Peyer's patch (tissue), 4 donors: ENCODE measurements at regions not wholly inside any gene's neighbourhood (a gene's known extent, or its start where the extent isn't known, plus 50 kb on each side); places are given as distances from the start of the nearest gene placed in this dataset.
"Not testable (repeated sequence)": the region's sequence is repeated elsewhere in the genome, so short reads cannot be mapped to it uniquely, and the experiment has no call there.

ENCODE experiments used
- DNase-seq, 3 donors: peaks; one replicate each; pipeline ENCODE4 v3.0.0-alpha.2; 2017 to 2019
- H3K27ac ChIP-seq, 4 donors: fragments of 200-600 bp; sonication (generic); one replicate each; pipeline ENCODE4 v1.5.1; 2016 to 2019
- H3K27me3 ChIP-seq, 2 donors: fragments of 200-600 bp; sonication (generic); one replicate each; pipeline ENCODE4 v1.5.1; 2019
- H3K36me3 ChIP-seq, 3 donors: fragments of 200-600 bp; sonication (generic); one replicate each; pipeline ENCODE4 v1.5.1; 2016 to 2019
- H3K4me1 ChIP-seq, 4 donors: fragments of 200-600 bp; sonication (generic); one replicate each; pipeline ENCODE4 v1.5.1; 2016 to 2019
- H3K4me3 ChIP-seq, 4 donors: fragments of 200-600 bp; sonication (generic); 1 replicate in 3 of 4; 2 replicates in 1 of 4; pipeline ENCODE4 v1.5.1; 2016 to 2019; ENCODE audit warnings: mild to moderate bottlenecking in 1 of 4
- H3K9me3 ChIP-seq, 4 donors: fragments of 200-600 bp; sonication (generic); one replicate each; pipeline ENCODE4 v1.5.1; 2016 to 2019; ENCODE audit warnings: mild to moderate bottlenecking in 1 of 4
- POLR2A ChIP-seq, 2 donors: fragments of 450-650 bp; IDR thresholded peaks; one replicate each; pipeline ENCODE4 v1.5.1; 2017; ENCODE audit warnings: antibody characterized with exemption in 2 of 2, mild to moderate bottlenecking in 2 of 2, moderate library complexity in 2 of 2
- TF ChIP-seq, protein P1 (sequence below), 6 experiments: fragments of 450-650 bp in 4 of 6; fragments of 200-600 bp in 2 of 6; sonication (generic) in 1 of 6; IDR thresholded peaks; one replicate each; pipeline ENCODE4 v1.5.1; 2017 to 2019; ENCODE audit warnings: antibody characterized with exemption in 6 of 6, mild to moderate bottlenecking in 3 of 6, moderate library complexity in 1 of 6

DNA sequence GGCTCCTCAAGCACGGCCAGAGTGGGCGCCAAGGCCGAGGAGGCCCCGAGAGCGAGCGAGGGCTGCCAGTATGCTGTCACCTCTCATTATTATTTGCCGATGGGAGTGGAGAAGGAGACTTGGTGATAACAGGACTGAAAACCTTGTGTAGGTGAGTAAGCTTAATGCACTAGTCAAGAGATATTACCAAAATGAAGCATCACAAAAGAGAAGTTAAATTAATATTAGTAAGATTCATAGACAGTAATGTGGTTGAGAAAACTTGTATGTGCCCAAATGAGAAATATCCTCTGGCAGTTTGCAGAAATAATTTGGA lies 204.5 kb upstream of the SLITRK1 start:
- Histone ChIP-seq H3K4me3 (no peak overlapping the region), H3K27ac (no peak overlapping the region), H3K27me3 (no peaks in the 10 kb centered on the region), H3K36me3 (no peaks in the 10 kb centered on the region), H3K9me3 (peaks cover 0 to 5% (median 0%) of the 10 kb centered on the region in 4 donors), H3K4me1 (no peaks in the 10 kb centered on the region)
- no peak for DNase-seq
- TF ChIP-seq POLR2A (IDR thresholded peaks at IDR 0.05) = no peak
- TF ChIP-seq, protein P1, sequence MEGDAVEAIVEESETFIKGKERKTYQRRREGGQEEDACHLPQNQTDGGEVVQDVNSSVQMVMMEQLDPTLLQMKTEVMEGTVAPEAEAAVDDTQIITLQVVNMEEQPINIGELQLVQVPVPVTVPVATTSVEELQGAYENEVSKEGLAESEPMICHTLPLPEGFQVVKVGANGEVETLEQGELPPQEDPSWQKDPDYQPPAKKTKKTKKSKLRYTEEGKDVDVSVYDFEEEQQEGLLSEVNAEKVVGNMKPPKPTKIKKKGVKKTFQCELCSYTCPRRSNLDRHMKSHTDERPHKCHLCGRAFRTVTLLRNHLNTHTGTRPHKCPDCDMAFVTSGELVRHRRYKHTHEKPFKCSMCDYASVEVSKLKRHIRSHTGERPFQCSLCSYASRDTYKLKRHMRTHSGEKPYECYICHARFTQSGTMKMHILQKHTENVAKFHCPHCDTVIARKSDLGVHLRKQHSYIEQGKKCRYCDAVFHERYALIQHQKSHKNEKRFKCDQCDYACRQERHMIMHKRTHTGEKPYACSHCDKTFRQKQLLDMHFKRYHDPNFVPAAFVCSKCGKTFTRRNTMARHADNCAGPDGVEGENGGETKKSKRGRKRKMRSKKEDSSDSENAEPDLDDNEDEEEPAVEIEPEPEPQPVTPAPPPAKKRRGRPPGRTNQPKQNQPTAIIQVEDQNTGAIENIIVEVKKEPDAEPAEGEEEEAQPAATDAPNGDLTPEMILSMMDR (IDR thresholded peaks at IDR 0.05) = no peak

DNA sequence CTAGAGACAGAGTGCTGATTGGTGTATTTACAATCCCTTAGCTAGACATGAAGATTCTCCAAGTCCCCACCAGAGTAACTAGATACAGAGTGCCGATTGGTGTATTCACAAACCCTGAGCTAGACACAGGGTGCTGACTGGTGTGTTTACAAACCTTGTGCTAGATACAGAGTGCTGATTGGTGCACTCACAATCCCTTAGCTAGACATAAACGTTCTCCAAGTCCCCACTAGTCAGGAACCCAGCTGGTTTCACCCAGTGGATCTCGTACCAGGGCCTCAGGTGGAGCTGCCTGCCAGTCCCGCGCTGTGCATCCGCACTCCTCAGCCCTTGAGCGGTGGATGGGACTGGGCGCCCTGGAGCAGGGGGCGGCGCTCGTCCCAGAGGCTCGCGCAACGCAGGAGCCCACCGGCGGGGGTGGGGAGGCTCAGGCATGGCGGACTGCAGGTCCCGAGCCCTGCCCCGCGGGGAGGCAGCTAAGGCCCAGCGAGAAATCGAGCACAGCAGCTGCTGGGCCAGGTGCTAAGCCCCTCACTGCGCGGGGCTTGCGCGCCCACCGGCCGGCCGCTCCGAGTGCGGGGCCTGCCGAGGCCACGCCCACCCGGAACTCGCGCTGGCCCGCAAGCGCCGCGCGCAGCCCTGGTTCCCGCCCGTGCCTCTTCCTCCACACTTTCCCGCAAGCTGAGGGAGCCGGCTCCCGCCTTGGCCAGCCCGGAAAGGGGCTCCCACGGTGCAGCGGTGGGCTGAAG lies 204.0 kb upstream of the SLITRK1 start:
- not testable (repeated sequence) for H3K4me3 ChIP-seq, H3K36me3 ChIP-seq, DNase-seq, H3K27ac ChIP-seq, H3K27me3 ChIP-seq, H3K4me1 ChIP-seq, H3K9me3 ChIP-seq

DNA sequence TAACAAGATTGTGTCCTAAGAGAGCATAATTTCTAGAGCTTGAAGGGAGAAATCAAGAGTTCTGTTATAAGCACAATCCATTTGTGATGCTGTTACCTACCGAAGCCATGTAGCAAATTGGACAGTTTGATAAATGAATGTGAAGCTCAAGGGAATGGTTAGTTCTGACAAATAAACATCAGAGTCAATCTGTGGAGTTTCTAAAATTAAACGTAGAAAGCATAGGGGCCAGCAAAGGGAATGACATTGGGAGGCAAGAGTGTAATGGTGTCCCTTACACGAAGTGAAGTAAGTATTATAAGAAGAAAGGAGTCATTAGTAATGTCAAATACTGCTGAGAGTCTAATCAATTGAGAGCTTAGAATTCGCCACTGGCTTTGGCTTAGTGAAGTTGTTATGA lies 200.2 kb upstream of the SLITRK1 start:
- no peak overlapping the region for H3K27ac ChIP-seq
- no peak for DNase-seq
- H3K36me3 ChIP-seq = no peaks in the 10 kb centered on the region
- no peak for TF ChIP-seq POLR2A (IDR thresholded peaks at IDR 0.05)
- TF ChIP-seq, protein P1 (IDR thresholded peaks at IDR 0.05) = no peak
- peaks cover 0 to 5% (median 0%) of the 10 kb centered on the region in 4 donors for H3K9me3 ChIP-seq
- H3K27me3 ChIP-seq = no peaks in the 10 kb centered on the region
- H3K4me1 ChIP-seq = no peaks in the 10 kb centered on the region
- no peak overlapping the region for H3K4me3 ChIP-seq

DNA sequence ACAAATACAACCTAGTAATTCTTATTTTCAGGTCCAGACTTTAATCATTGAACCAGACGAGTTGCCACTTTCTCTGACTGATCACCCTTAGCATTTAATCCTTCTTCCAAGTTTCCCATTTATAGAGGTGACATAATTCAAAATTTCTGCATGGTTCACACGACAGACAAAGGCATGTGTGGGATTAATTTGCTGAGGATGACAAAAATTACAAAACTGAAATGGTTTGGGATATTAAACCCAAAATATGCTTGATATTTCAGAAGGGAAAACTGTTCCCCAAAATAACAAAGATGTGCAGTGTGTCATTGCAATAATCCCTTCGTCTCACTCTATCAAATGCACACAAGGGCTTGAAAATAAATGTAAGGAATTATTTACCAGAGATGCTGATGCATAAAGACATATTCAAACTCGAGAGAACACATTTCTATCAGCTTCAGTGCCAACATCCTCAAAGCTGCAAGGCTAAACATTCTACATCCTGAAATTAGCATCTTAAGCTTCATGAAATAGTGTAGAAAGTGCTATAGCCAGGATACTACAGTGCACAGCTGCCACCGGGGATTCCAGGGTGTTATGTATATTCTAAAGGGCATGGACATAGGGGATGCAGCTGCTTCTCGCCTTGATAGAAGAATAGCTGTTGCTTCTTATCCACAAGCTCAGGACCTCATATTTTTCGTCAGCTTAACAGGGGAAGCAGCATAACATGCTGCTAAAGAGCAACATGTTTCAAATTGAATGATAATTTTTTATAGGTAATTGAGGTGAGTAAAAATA lies 198.7 kb upstream of the SLITRK1 start:
- Histone ChIP-seq H3K27me3 (no peaks in the 10 kb centered on the region), H3K9me3 (peaks cover 0 to 5% (median 0%) of the 10 kb centered on the region in 4 donors), H3K4me1 (no peaks in the 10 kb centered on the region), H3K36me3 (no peaks in the 10 kb centered on the region), H3K4me3 (no peak overlapping the region), H3K27ac (no peak overlapping the region)
- no peak for DNase-seq
- TF ChIP-seq POLR2A (IDR thresholded peaks at IDR 0.05) = no peak
- TF ChIP-seq, protein P1 (IDR thresholded peaks at IDR 0.05) = no peak

DNA sequence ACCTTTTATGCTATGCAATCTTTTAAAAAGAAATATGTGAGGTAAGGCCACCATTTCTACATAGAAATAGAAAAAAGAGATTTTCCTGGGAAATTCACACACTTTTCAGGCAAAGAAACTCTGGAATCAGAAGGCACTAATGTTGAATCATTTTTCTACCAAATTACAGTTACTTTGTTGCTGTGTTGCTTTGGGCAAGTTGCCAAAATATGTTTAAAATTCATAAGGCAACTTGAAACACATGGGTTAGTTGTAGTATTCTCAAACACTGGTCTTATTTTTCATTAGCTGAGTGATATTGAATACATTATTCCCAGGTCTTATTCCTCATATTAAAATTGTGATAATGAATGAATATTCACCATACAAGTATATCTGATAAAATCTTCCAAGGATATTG lies 195.0 kb upstream of the SLITRK1 start:
- TF ChIP-seq POLR2A (IDR thresholded peaks at IDR 0.05) = no peak
- TF ChIP-seq, protein P1 (IDR thresholded peaks at IDR 0.05) = no peak
- Histone ChIP-seq H3K9me3 (no peaks in the 10 kb centered on the region), H3K4me1 (no peaks in the 10 kb centered on the region), H3K27me3 (no peaks in the 10 kb centered on the region), H3K27ac (no peak overlapping the region), H3K36me3 (no peaks in the 10 kb centered on the region), H3K4me3 (no peak overlapping the region)
- DNase-seq = no peak

DNA sequence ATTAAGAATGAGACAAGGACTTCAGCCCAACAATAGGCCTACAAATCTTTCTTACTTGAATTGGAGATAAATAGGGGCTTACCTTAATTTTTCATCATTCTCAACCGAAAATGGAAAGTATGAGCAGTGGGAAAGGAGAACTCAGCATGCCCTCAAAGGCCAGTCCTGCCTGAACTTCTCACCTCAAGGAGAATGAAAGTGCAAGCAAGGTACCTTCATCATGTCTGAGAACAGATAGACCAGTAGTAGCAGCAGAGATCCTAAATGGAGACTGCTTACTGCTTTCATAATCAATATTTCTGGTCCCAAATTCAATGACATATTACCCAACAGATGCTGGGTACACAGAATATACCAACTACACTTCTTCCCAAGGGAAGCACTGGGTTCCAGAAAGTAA lies 194.0 kb upstream of the SLITRK1 start:
- Histone ChIP-seq H3K4me3 (no peak overlapping the region), H3K27me3 (no peaks in the 10 kb centered on the region), H3K36me3 (no peaks in the 10 kb centered on the region), H3K27ac (no peak overlapping the region), H3K4me1 (no peaks in the 10 kb centered on the region), H3K9me3 (no peaks in the 10 kb centered on the region)
- no peak for DNase-seq
- TF ChIP-seq POLR2A (IDR thresholded peaks at IDR 0.05) = no peak
- TF ChIP-seq, protein P1 (IDR thresholded peaks at IDR 0.05) = no peak
